Stimulated activated naive CD8-positive, alpha-beta T cell treated with anti-CD3 and anti-CD28 coated beads, Interleukin-15, Interleukin-2, amounts not matched to agents 100 ng/mL and 50 ng/mL, for 24 hours (primary cell): ENCODE measurements at regions not wholly inside any gene's neighbourhood (a gene's known extent, or its start where the extent isn't known, plus 50 kb on each side); places are given as distances from the start of the nearest gene placed in this dataset.
A peak's percentile ranks its signal among the peaks of the same experiment; 100 is the strongest.

ENCODE experiments used
- H3K27ac Mint-ChIP-seq: one replicate; pipeline ENCODE4 v1.8.0; 2021; ENCODE audit warnings: mild to moderate bottlenecking, mixed read lengths
- H3K27me3 Mint-ChIP-seq: one replicate; pipeline ENCODE4 v1.8.0; 2021; ENCODE audit warnings: mixed read lengths
- H3K36me3 Mint-ChIP-seq: one replicate; pipeline ENCODE4 v1.8.0; 2021; ENCODE audit warnings: low read depth, mixed read lengths
- H3K4me1 Mint-ChIP-seq: one replicate; pipeline ENCODE4 v1.8.0; 2021; ENCODE audit warnings: low read depth, mixed read lengths
- H3K4me3 Mint-ChIP-seq: one replicate; pipeline ENCODE4 v1.8.0; 2021; ENCODE audit warnings: mild to moderate bottlenecking, mixed read lengths
- H3K9me3 Mint-ChIP-seq: one replicate; pipeline ENCODE4 v1.8.0; 2021; ENCODE audit warnings: mixed read lengths

- Mint-ChIP-seq H3K4me3 (no peak overlapping the region), H3K27ac (peak overlapping the region; percentile 52), H3K36me3 (no peaks in the 10 kb centered on the region), H3K4me1 (no peaks in the 10 kb centered on the region), H3K27me3 (no peaks in the 10 kb centered on the region), H3K9me3 (no peaks in the 10 kb centered on the region)
These were observed 157.1 kb downstream of the TLE1 start for GRCh38 chr9:81532251-81532650.

- no peaks in the 10 kb centered on the region for H3K27me3 Mint-ChIP-seq
- no peaks in the 10 kb centered on the region for H3K36me3 Mint-ChIP-seq
- no peak overlapping the region for H3K4me3 Mint-ChIP-seq
- H3K27ac Mint-ChIP-seq = no peak overlapping the region
- no peaks in the 10 kb centered on the region for H3K9me3 Mint-ChIP-seq
- H3K4me1 Mint-ChIP-seq = no peaks in the 10 kb centered on the region
These were observed 157.8 kb downstream of the TLE1 start for GRCh38 chr9:81531511-81531910.

GRCh38 chr9:81530846-81531245, 158.5 kb downstream of the TLE1 start:
- Mint-ChIP-seq H3K36me3 (no peaks in the 10 kb centered on the region), H3K4me1 (no peaks in the 10 kb centered on the region), H3K27ac (no peak overlapping the region), H3K4me3 (no peak overlapping the region), H3K27me3 (no peaks in the 10 kb centered on the region), H3K9me3 (no peaks in the 10 kb centered on the region)

- Mint-ChIP-seq H3K36me3 (no peaks in the 10 kb centered on the region), H3K9me3 (no peaks in the 10 kb centered on the region), H3K27ac (no peak overlapping the region), H3K4me3 (no peak overlapping the region), H3K4me1 (no peaks in the 10 kb centered on the region), H3K27me3 (no peaks in the 10 kb centered on the region)
These were observed 159.0 kb downstream of the TLE1 start for GRCh38 chr9:81530310-81530810.

- H3K4me1 Mint-ChIP-seq = no peaks in the 10 kb centered on the region
These were observed 159.7 kb downstream of the TLE1 start for GRCh38 chr9:81529556-81530193.

GRCh38 chr9:81526587-81526986, 162.8 kb downstream of the TLE1 start:
- H3K4me3 Mint-ChIP-seq = no peak overlapping the region
- no peaks in the 10 kb centered on the region for H3K9me3 Mint-ChIP-seq
- H3K4me1 Mint-ChIP-seq = peaks cover 6% of the 10 kb centered on the region
- H3K27ac Mint-ChIP-seq = no peak overlapping the region
- H3K36me3 Mint-ChIP-seq = no peaks in the 10 kb centered on the region
- no peaks in the 10 kb centered on the region for H3K27me3 Mint-ChIP-seq

More at GRCh38 chr9:81529556-81530193, 159.7 kb downstream of the TLE1 start:
- H3K27me3 Mint-ChIP-seq = no peaks in the 10 kb centered on the region
- H3K36me3 Mint-ChIP-seq = no peaks in the 10 kb centered on the region
- H3K4me3 Mint-ChIP-seq = no peak overlapping the region
- H3K9me3 Mint-ChIP-seq = no peaks in the 10 kb centered on the region
- H3K27ac Mint-ChIP-seq = no peak overlapping the region

GRCh38 chr9:81522716-81523551, 166.4 kb downstream of the TLE1 start:
- Mint-ChIP-seq H3K9me3 (no peaks in the 10 kb centered on the region), H3K4me1 (peaks cover 6% of the 10 kb centered on the region), H3K36me3 (no peaks in the 10 kb centered on the region), H3K27me3 (no peaks in the 10 kb centered on the region), H3K4me3 (no peak overlapping the region), H3K27ac (no peak overlapping the region)

GRCh38 chr9:81521892-81522291, 167.5 kb downstream of the TLE1 start:
- H3K9me3 Mint-ChIP-seq = no peaks in the 10 kb centered on the region
- H3K4me1 Mint-ChIP-seq = peaks cover 6% of the 10 kb centered on the region
- H3K36me3 Mint-ChIP-seq = no peaks in the 10 kb centered on the region
- no peak overlapping the region for H3K27ac Mint-ChIP-seq
- H3K4me3 Mint-ChIP-seq = no peak overlapping the region
- no peaks in the 10 kb centered on the region for H3K27me3 Mint-ChIP-seq

- Mint-ChIP-seq H3K9me3 (no peaks in the 10 kb centered on the region), H3K27me3 (no peaks in the 10 kb centered on the region), H3K4me3 (no peak overlapping the region), H3K4me1 (peaks cover 6% of the 10 kb centered on the region), H3K36me3 (no peaks in the 10 kb centered on the region), H3K27ac (no peak overlapping the region)
These were observed 169.4 kb downstream of the TLE1 start for GRCh38 chr9:81519816-81520495.

- Mint-ChIP-seq H3K27me3 (no peaks in the 10 kb centered on the region), H3K4me1 (peaks cover 2% of the 10 kb centered on the region), H3K36me3 (no peaks in the 10 kb centered on the region)
These were observed 171.4 kb downstream of the TLE1 start for GRCh38 chr9:81517954-81518353.

GRCh38 chr9:81513059-81513458, 176.3 kb downstream of the TLE1 start:
- H3K27me3 Mint-ChIP-seq = no peaks in the 10 kb centered on the region
- no peak overlapping the region for H3K27ac Mint-ChIP-seq
- H3K9me3 Mint-ChIP-seq = peaks cover 5% of the 10 kb centered on the region
- H3K4me1 Mint-ChIP-seq = no peaks in the 10 kb centered on the region
- H3K4me3 Mint-ChIP-seq = no peak overlapping the region
- no peaks in the 10 kb centered on the region for H3K36me3 Mint-ChIP-seq

More at GRCh38 chr9:81517954-81518353, 171.4 kb downstream of the TLE1 start:
- no peak overlapping the region for H3K4me3 Mint-ChIP-seq
- H3K27ac Mint-ChIP-seq = no peak overlapping the region
- H3K9me3 Mint-ChIP-seq = no peaks in the 10 kb centered on the region

- no peak overlapping the region for H3K4me3 Mint-ChIP-seq
- peaks cover 5% of the 10 kb centered on the region for H3K9me3 Mint-ChIP-seq
- H3K27me3 Mint-ChIP-seq = no peaks in the 10 kb centered on the region
- H3K4me1 Mint-ChIP-seq = no peaks in the 10 kb centered on the region
- no peaks in the 10 kb centered on the region for H3K36me3 Mint-ChIP-seq
- H3K27ac Mint-ChIP-seq = no peak overlapping the region
These were observed 176.7 kb downstream of the TLE1 start for GRCh38 chr9:81512641-81513040.

GRCh38 chr9:81508476-81508875, 180.9 kb downstream of the TLE1 start:
- no peaks in the 10 kb centered on the region for H3K27me3 Mint-ChIP-seq
- no peak overlapping the region for H3K4me3 Mint-ChIP-seq
- H3K4me1 Mint-ChIP-seq = no peaks in the 10 kb centered on the region
- H3K36me3 Mint-ChIP-seq = no peaks in the 10 kb centered on the region
- H3K27ac Mint-ChIP-seq = no peak overlapping the region
- H3K9me3 Mint-ChIP-seq = peaks cover 5% of the 10 kb centered on the region

- H3K27me3 Mint-ChIP-seq = no peaks in the 10 kb centered on the region
- H3K4me3 Mint-ChIP-seq = no peak overlapping the region
- peaks cover 5% of the 10 kb centered on the region for H3K9me3 Mint-ChIP-seq
- no peaks in the 10 kb centered on the region for H3K4me1 Mint-ChIP-seq
- no peaks in the 10 kb centered on the region for H3K36me3 Mint-ChIP-seq
- no peak overlapping the region for H3K27ac Mint-ChIP-seq
These were observed 182.1 kb downstream of the TLE1 start for GRCh38 chr9:81506941-81507864.
